H1 (cell line): ENCODE measurements at regions not wholly inside any gene's neighbourhood (a gene's known extent, or its start where the extent isn't known, plus 50 kb on each side); places are given as distances from the start of the nearest gene placed in this dataset.

Source experiments
- CHD2 ChIP-seq: IDR thresholded peaks from 2 replicates; pipeline ENCODE4 v1.6.1; 2012; ENCODE audit warnings: low read length, improper control_type of control experiment
- CREB1 ChIP-seq: IDR thresholded peaks from 2 replicates; pipeline ENCODE4 v1.6.1; 2012; ENCODE audit warnings: inconsistent platforms
- EZH2 ChIP-seq: fragments of 200-600 bp; sonication (generic); IDR thresholded peaks from 2 replicates; pipeline ENCODE4 v1.7.1; 2012; ENCODE audit warnings: low read depth, mild to moderate bottlenecking, moderate library complexity, low read length, inconsistent platforms; ENCODE audit not compliant: severe bottlenecking
- GTF2F1 ChIP-seq: IDR thresholded peaks from 2 replicates; pipeline ENCODE4 v1.6.1; 2012; ENCODE audit warnings: low read depth, low read length, improper control_type of control experiment, borderline replicate concordance
- HDAC6 ChIP-seq: IDR thresholded peaks from one replicate; pipeline ENCODE4 v1.7.1; 2012; ENCODE audit warnings: low read depth, mild to moderate bottlenecking, inconsistent platforms, low read length, moderate library complexity
- POLR2A ChIP-seq, 2 experiments: IDR thresholded peaks; 1 replicate in 1 of 2; 2 replicates in 1 of 2; pipeline ENCODE4 v1.6.1; 2011; ENCODE audit warnings: low read depth in 2 of 2, low read length in 2 of 2, mild to moderate bottlenecking in 2 of 2; ENCODE audit errors: control extremely low read depth in 1 of 2
- POLR2AphosphoS5 ChIP-seq: IDR thresholded peaks from 2 replicates; pipeline ENCODE4 v1.6.1; 2011; ENCODE audit warnings: low read depth, low read length
- RAD21 ChIP-seq, 2 experiments: IDR thresholded peaks in 1 of 2; conservative IDR thresholded peaks in 1 of 2; 2 replicates each; pipeline ENCODE4 v1.6.1; 2011; ENCODE audit warnings: low read depth in 2 of 2, low read length in 2 of 2, improper control_type of control experiment in 1 of 2, inconsistent platforms in 1 of 2, mild to moderate bottlenecking in 1 of 2, moderate library complexity in 1 of 2
- RBBP5 ChIP-seq: IDR thresholded peaks from 2 replicates; pipeline ENCODE4 v1.7.1; 2012; ENCODE audit warnings: low read depth, mild to moderate bottlenecking, inconsistent platforms, low read length, moderate library complexity, borderline replicate concordance
- RNF2 ChIP-seq: fragments of 200-900, 300-1000 bp; sonication (generic); IDR thresholded peaks from 2 replicates; pipeline ENCODE4 v1.7.1; 2016; ENCODE audit warnings: borderline replicate concordance, low read depth, mild to moderate bottlenecking, antibody characterized with exemption, low read length; ENCODE audit not compliant: poor library complexity, severe bottlenecking; ENCODE audit errors: missing control alignments
- SP1 ChIP-seq: IDR thresholded peaks from 2 replicates; pipeline ENCODE4 v1.6.1; 2011; ENCODE audit warnings: low read depth, low read length
- YY1 ChIP-seq: IDR thresholded peaks from 2 replicates; pipeline ENCODE4 v1.6.1; 2011; ENCODE audit warnings: low read depth, mild to moderate bottlenecking, low read length
- TF ChIP-seq, protein P1 (sequence below): IDR thresholded peaks from 2 replicates; pipeline ENCODE4 v1.6.1; 2012; ENCODE audit warnings: inconsistent platforms
- TF ChIP-seq, protein P2 (sequence below), 3 experiments: IDR thresholded peaks; 1 replicate in 2 of 3; 2 replicates in 1 of 3; pipeline versions ENCODE4 v1.5.1 to v1.6.1; 2011; ENCODE audit warnings: low read length in 3 of 3, mild to moderate bottlenecking in 3 of 3, inconsistent platforms in 2 of 3, low read depth in 1 of 3, moderate library complexity in 1 of 3; ENCODE audit not compliant: insufficient read depth in 1 of 3; ENCODE audit errors: control extremely low read depth in 1 of 3

DNA sequence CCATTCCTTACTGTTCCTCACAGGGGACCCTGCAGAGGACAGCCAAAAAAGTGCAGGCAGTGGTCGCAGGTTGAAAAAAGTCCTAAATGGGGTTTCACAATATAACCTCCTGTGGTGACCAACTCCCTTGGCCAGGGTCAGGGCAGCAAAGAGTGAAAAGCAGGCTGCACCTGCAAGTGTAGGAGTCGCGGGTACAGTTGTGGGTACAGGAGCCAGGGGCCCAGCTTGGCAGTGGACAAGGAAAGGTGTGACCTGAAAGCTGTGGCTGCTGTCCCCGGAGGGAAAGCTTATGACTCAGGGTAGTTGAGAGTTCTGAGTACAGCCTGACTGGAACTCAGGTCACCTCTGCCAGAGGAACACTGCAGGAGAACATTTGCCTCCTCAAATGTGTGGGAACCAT is 1114.1 kb downstream of the ROBO2 start:
- TF ChIP-seq, protein P1, sequence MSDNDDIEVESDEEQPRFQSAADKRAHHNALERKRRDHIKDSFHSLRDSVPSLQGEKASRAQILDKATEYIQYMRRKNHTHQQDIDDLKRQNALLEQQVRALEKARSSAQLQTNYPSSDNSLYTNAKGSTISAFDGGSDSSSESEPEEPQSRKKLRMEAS = no peak
- TF ChIP-seq SP1 (no peak), POLR2AphosphoS5 (no peak), EZH2 (no peak), CREB1 (no peak), RBBP5 (no peak), YY1 (no peak), RAD21 (IDR thresholded peaks at IDR 0.05 in 1 of 2, conservative IDR thresholded peaks at IDR 0.05 in 1 of 2; ENCODE audit: low read depth in 2 of 2, low read length in 2 of 2) (no peak), POLR2A (IDR thresholded peaks at IDR 0.05; ENCODE audit: control extremely low read depth in 1 of 2, low read depth in 2 of 2, low read length in 2 of 2) (no peak), RNF2 (no peak), HDAC6 (no peak), CHD2 (no peak), GTF2F1 (no peak)
- TF ChIP-seq, protein P2, sequence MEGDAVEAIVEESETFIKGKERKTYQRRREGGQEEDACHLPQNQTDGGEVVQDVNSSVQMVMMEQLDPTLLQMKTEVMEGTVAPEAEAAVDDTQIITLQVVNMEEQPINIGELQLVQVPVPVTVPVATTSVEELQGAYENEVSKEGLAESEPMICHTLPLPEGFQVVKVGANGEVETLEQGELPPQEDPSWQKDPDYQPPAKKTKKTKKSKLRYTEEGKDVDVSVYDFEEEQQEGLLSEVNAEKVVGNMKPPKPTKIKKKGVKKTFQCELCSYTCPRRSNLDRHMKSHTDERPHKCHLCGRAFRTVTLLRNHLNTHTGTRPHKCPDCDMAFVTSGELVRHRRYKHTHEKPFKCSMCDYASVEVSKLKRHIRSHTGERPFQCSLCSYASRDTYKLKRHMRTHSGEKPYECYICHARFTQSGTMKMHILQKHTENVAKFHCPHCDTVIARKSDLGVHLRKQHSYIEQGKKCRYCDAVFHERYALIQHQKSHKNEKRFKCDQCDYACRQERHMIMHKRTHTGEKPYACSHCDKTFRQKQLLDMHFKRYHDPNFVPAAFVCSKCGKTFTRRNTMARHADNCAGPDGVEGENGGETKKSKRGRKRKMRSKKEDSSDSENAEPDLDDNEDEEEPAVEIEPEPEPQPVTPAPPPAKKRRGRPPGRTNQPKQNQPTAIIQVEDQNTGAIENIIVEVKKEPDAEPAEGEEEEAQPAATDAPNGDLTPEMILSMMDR (IDR thresholded peaks at IDR 0.05; ENCODE audit: control extremely low read depth in 1 of 3, insufficient read depth in 1 of 3, low read depth in 1 of 3, low read length in 3 of 3) = no peak
